HG03064 (cell line): ENCODE measurements at regions not wholly inside any gene's neighbourhood (a gene's known extent, or its start where the extent isn't known, plus 50 kb on each side); places are given as distances from the start of the nearest gene placed in this dataset.
"Not testable (repeated sequence)": the region's sequence is repeated elsewhere in the genome, so short reads cannot be mapped to it uniquely, and the experiment has no call there.

ENCODE experiments used
- ATAC-seq: cut with Tn5 transposase; IDR thresholded peaks from one replicate; pipeline ENCODE4 v1.9.1; 2021; ENCODE audit warnings: low read depth; ENCODE audit not compliant: unreplicated experiment

- ATAC-seq, result peak; percentile 62
Measured at GRCh38 chr10:80855348-80855971, 317.8 kb downstream of the SH2D4B start.

DNA sequence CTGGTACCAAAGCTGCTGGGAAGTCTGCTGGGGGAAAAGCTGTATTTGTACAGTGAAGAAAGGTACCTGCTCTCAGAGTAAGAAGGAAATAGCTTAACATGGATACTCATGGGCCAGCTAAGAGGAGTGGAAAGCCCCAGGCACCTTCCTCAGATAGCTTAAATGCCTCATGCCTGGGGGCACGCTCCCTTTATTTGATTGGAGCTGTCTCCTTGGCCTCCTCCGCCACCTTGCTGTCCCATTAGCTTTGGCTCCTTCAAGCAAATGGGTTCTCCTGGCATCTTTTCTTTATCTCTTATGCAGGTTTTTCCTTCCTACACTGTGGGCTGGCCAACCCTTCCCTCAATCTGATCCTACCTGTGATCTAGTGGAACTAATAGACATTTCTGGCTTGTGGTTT is 318.5 kb downstream of the SH2D4B start:
- no peak for ATAC-seq

DNA sequence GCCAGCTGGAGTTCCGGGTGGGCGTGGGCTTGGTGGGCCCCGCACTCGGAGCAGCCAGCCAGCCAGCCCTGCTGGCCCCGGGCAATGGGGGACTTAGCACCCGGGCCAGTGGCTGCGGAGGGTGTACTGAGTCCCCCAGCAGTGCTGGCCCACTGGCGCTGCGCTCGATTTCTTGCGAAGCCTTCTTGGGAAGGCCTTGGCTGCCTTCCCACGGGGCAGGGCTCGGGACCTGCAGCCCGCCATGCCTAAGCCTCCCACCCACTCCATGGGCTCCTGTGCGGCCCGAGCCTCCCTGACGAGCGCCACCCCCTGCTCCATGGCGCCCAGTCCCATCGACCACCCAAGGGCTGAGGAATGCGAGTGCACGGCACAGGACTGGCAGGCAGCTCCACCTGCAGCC is 321.6 kb downstream of the SH2D4B start:
- ATAC-seq, result not testable (repeated sequence)

- ATAC-seq, result no peak
Measured at GRCh38 chr10:80860719-80861118, 323.0 kb downstream of the SH2D4B start.

- no peak for ATAC-seq
Measured at GRCh38 chr10:80861882-80862281, 324.2 kb downstream of the SH2D4B start.

DNA sequence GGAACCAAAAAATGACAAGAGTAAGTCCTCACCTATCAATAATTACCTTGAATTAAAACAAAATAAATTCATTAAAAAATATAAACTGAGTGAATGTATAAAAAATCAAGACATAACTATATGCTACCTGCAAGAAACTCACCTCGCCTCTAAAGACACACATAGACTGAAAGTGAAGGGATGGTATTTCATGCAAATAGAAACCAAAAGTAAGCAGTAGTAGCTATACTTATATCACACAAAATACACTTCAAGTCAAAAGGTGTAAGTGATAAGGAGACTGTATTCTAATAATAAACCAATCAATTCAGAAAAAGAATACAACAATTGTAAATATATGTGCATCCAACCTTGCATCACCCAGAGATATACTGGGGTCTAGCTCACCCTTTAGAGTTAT is 332.6 kb downstream of the SH2D4B start:
- ATAC-seq, result peak; percentile 65

- ATAC-seq, result peak; percentile 60
Measured at GRCh38 chr10:80871083-80871482, 333.4 kb downstream of the SH2D4B start.

GRCh38 chr10:80878330-80878729 is 340.6 kb downstream of the SH2D4B start:
- ATAC-seq, result no peak

GRCh38 chr10:80890146-80890545 is 352.4 kb downstream of the SH2D4B start:
- ATAC-seq, result no peak

GRCh38 chr10:80893256-80893655 is 355.6 kb downstream of the SH2D4B start:
- no peak for ATAC-seq

GRCh38 chr10:80894311-80894791 is 356.6 kb downstream of the SH2D4B start:
- no peak for ATAC-seq

DNA sequence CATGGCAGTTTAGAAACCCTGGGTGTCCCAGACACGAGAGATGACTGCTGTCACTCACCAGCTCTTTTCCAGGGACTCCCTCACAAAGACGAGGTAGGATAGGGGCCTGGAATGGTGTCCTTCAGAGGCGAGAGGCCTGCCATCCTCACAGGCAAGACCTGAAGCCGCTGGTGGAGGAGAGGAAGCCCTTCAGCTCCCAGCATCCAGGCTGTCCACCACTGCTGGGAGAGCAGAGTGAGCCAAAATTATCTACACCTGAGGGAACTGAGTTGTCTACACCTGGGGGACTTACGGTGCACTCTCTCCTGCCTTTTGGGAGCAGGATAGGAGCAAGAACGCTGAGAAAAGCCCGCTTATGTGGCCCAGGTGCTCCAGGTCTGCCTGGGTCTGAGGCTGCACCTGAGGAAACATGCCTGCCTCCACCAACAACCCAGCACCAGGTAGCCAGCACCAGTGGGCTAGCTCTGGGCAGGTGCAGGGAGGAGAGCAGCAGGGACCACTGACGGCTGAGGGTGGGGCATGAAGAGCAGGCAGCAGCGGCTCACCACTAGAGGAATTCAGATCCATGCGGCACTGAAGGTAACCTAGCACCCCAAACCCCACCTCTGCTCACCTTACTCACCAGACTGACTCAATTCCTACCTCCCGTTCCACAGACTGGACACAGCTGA is 357.2 kb downstream of the SH2D4B start:
- no peak for ATAC-seq

DNA sequence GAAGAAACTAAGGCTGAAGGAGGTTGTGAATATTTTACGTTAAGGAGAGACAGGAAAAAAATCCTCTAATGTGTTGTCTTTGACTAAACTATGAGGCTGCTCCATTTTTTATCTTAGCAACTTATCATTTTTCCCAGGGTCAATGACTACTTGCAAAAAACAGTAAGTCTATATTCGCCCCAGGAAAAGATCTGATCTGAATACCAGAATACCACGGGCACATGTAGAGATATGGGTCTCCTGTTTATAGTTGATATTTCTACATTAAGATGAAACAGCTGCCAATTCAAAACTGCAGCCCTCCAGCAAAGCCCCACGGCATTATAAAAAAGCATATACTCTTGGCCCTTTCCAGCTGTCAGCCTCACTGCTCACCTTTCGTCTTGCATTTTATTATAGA is 358.4 kb downstream of the SH2D4B start:
- ATAC-seq, result no peak

DNA sequence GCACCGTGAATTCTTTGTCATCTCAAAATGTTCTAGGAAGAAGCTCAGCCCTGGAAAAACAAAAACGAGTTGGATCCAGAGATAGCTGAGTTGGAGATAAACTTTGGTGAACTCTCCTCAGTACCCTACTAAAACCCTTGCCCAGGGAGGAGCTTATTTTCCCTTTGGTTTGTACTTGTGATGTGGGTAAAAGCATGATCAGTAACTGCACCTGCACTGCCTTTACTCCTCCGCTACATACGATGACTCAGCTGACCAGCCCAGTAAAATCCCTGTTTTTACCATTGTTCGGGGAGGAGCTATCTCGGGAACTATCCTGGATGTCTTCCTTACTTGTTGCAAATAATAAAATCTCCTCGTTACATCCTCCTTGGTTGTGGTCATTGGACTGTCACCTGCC is 359.3 kb downstream of the SH2D4B start:
- ATAC-seq, result no peak

DNA sequence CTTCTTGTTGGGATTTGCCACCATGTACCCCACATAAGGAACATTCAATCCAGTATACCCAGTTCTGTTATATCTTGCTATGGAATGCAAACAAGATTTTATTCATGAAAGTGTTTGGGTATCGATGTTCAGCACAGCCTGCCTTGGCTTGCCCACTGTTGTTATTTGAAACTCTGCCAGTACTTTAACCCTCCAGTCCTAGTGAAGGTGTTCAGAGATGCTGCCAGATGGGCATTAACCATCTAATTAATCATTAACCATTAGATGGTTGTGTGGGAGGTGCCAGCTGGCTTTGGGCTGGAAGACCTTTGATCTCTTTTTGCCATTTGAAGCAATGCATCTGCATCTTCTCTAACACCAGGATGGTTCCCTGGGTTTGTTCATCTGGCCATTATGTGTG is 363.0 kb downstream of the SH2D4B start:
- ATAC-seq, result no peak

GRCh38 chr10:80908611-80909010 is 370.9 kb downstream of the SH2D4B start:
- no peak for ATAC-seq

DNA sequence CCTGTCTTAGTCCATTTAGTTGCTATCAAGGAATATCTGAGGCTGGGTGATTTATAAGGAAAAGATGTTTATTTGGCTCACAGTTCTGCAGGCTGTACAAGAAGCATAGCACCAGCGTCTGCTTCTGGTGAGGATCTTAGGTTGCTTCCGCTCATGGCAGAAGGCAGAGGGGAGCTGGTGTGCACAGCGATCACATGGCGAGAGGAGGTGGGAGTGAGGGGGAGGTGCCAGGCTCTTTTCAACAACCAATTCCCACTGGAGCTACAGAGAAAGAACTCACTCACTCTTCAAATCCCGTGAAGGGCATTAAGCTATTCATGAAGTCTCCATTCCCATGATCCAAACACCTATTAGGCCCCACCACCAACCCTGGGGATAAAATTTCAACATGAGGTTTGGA is 371.6 kb downstream of the SH2D4B start:
- ATAC-seq, result no peak

GRCh38 chr10:80917636-80918035 is 379.9 kb downstream of the SH2D4B start:
- no peak for ATAC-seq

GRCh38 chr10:80921032-80921431 is 383.3 kb downstream of the SH2D4B start:
- ATAC-seq, result no peak

DNA sequence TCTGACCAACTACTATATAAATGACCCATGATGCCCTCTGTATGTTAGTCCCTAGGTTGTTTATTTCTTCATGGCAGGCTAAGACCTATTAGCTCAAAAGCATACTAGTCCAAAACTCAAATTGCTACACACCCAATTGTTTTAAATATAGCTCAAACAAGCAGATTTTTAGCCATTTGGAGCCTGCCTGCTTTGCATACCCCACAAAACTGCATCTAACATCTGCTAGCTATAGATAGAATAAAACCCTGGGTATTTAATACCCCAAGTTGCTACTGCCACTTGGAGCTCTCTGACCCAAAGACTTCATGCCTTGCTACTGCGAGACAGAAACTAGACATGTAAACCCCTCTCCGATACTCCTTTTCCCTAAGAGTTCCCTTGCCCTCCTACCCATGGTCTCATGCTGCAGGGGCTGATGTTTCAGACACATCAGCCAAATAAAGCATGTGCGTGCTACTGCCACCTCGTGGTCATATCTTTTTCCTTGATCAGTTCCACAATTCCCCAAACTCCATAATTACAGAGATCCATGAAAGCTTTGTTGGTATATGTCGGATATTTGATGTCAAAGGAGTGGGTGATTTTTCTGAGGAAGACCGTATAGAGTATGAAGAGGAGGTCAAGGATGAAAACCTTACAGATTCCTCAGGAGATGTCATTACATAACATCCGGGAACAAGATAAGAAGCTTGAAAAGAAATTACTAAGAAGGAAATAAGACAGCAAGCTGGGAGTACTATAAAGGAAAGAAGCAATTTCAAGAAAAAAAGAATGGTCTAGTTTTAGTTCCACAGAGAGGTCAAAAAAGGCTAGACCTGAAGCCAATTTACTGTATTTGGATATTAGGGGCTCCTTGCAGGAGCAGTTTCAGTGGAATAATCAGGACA is 386.6 kb downstream of the SH2D4B start:
- ATAC-seq, result no peak

GRCh38 chr10:80927419-80928078 is 389.8 kb downstream of the SH2D4B start:
- no peak for ATAC-seq
